Stimulated activated CD4-positive, alpha-beta T cell treated with anti-CD3 and anti-CD28 coated beads, Interleukin-1b, Interleukin-23, amount 100 ng/mL, for 48 hours (primary cell): ENCODE measurements at regions not wholly inside any gene's neighbourhood (a gene's known extent, or its start where the extent isn't known, plus 50 kb on each side); places are given as distances from the start of the nearest gene placed in this dataset.
"Not testable (repeated sequence)": the region's sequence is repeated elsewhere in the genome, so short reads cannot be mapped to it uniquely, and the experiment has no call there.

Experiments used
- DNase-seq: peaks from one replicate; pipeline ENCODE4 v3.0.0-alpha.2; 2020

- DNase-seq, result not testable (repeated sequence)
These were observed 135.7 kb upstream of the RAG2 start for GRCh38 chr11:36733721-36734120.

DNA sequence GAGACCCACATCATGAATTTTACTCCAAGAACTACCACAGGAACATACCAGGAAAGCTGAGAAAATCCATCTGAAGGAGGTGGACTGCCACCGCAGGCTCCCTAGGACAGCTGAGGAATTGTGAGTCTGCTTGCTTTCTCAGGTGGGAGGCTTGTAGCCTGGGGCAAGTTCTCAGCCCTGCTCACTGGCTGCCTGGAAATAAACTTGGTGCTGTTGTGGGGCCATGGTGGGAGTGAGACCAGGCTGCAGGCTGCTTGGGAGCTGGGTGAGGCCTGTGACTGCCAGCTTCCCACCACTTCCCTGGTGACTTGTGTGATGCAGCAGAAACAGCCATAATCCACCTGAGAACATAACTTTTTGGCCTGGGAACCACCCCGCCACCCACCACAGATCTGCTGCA, 132.7 kb upstream of the RAG2 start:
- no peak for DNase-seq

GRCh38 chr11:36729825-36730224, 131.8 kb upstream of the RAG2 start:
- DNase-seq, result no peak

DNA sequence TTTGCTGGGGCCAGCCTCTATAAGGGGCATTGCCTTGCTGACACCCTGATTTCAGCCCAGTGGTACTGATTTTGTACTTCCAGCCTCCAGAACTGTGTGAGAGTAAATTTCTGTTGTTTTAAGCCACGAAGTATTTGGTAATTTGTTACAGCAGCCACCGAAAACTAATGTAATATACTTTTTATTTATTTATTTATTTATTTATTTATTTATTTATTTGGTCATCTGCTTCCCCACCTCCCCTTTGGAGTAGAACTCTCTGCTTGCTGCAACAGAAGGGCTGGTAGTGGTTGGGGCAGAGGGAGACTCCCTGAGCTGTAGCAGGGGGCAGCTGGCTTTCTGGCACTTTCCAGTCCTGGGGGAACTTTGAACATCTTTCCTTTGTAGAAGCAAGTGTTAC, 128.4 kb upstream of the RAG2 start:
- DNase-seq, result no peak

DNA sequence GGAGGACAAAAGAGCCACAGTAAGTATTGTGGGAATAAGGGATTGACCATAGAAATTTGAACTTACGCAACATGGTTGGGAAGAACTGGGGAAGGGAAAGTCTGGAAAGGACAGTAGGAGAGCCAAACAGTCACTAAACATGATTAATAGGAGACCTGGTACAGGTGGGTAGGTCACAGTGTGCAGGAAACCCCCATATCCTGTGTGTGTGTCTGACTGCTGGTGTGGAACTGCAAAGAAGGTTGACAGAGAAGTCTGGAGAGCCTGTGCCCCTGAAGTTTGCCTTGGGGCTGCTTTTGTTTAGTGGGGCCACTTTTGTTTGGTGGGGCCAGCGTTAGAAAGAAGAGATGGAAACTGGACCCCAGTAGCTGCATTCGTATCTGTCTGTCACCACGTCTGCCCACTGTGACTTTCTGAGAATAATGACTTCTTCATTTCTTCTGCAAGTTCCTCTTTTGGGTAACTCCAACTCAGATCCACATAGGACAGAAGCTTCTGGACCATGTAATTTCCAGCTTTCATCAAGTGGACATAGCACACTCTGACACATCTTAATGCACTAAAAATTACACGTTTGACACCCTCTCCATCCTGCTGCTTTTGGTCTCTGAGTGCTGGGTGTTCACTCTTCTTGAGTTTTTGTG, 126.8 kb upstream of the RAG2 start:
- DNase-seq, result no peak

DNA sequence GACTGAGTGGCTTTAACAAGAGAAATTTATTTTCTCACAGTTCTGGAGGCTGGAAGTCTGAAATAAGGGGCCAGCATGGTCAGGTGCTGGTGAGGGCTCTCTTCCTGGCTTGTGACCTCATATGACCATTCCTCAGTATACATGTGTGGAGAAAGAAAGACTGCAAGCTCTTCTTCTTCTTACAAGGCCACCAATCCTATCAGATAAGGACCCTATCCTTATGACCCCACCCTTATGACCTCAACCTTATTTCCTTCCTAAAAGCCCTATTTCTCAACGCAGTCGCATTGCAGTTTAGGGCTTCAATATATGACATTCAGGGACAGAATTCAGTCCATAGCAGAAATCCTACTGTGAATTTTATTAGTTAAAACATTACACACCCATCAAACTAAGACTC, 124.4 kb upstream of the RAG2 start:
- no peak for DNase-seq

DNA sequence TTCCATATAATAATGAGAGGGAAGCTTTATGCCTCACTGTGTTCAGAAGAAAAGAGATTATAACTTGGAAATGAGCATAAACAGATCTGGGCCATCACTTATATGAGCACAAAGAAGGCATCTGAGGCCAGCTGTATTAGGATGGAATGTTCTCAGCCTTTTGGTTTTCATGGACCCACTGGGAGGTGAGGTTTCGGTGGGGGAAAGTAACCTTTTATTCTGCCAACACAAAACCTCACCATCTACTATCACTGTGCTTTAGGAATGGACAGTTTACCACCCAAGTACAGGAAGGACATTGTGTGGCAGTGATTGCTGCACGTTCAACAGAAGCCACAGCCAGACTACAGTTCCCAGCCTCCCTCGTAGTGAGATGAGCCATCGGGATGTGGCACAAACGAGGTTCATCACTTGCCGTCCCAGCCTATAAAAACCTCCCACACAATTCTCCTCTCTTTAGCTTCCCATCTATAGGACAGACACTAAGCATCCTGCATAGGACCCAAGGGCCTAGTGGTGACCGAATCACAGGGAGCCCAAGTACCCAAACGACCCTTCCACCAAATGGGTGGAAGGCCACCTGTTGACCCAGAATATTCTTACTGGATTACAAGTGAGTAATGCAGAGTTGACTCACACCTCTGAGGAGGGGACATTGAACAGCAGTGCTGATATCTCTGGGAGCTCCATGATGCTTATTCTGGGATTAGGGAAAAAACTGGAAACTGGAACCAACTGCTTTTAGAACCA, 121.5 kb upstream of the RAG2 start:
- no peak for DNase-seq

DNA sequence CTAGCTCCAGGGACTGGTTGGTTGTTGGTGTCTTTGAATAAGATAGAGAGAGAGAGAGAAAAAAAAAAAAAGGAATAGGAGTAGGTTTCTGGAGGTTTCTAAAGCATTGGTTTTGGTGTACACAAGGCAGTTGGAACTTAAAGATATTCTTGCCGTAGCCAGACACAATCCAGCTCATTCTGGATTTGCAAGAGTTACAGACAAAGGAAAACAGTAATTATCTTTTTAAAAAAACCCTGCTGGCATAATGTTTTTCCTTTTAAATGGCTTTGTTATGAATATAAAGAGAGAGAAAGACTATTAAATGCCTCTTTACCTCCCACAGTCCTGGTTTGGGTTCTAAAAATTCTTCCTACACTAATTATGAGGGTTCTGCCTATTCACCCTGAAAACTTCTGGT, 120.4 kb upstream of the RAG2 start:
- no peak for DNase-seq

DNA sequence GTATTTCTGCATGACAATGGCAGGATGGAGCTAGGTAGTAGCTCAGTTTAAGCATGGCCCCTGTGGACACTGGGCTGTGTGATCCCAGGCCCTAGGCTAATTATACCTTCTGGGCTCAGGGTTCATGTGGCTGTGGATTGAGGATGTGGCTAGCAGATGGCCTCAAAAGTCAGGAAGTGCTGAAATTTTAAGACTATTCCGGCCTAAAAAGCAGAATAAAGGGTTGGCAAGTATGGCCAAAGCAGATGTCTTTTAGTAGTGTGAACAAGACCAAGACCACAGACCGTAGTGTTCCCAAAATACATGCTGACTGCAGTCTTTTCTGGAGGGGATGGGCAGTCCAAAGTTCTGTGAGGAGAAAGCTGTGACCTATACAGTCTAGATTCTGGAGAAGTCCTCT, 115.7 kb upstream of the RAG2 start:
- DNase-seq, result no peak

DNA sequence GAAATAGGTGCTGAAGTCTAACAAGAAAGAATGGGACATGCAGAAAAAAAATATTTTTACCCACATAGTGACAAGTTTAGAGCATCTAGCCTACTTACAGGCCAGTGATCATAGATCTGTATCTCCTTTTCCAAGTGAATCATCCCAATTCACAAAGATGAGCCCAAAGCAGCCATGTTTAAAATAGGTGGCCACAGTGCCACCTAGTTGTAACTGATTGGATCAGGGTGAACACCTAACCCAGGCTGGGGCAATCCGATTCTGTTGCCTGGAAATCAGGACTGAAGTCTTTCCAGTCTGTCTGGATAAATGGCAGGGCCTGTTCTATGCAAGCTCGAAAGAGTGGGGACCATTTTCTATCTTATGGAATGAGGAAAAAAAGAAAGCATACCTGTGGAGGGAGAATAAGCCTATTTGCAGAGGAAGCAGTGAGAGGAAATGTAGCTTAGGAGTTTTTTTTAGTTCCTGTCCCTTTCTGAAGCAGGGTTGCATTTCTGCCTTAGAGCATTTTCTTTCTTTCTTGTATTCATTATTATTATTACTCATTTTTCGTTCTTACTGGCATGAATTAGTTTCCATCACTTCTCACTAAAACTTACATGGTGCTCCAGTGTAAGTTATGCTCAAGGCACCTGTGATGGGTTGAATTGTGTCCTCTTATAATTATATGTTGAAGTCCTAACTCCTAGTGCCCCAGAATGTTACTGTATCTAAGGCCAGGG, 113.2 kb upstream of the RAG2 start:
- no peak for DNase-seq
